ENCODE measurements at regions not wholly inside any gene's neighbourhood (a gene's known extent, or its start where the extent isn't known, plus 50 kb on each side); places are given as distances from the start of the nearest gene placed in this dataset.

DNA sequence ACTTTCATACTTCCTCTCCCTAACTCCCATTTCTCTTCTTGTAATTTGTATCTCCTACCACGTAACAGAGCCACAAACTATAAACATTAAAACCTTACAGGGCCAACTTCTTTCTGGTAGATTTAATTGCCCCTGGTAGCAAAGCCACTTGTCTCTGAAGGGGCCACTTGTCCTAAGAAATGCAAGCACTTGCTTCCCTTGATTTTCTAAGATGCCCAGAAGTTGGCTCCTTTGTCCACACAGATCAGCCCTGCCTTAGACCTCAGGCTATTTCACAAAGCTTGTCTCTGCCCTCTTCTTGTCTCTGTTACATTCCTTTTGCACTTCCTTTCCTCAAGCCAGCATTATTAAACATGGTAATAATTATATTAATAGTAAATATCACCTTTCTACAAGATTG lies 80.6 kb upstream of the CXXC4 start:
- TF ChIP-seq, protein P1, sequence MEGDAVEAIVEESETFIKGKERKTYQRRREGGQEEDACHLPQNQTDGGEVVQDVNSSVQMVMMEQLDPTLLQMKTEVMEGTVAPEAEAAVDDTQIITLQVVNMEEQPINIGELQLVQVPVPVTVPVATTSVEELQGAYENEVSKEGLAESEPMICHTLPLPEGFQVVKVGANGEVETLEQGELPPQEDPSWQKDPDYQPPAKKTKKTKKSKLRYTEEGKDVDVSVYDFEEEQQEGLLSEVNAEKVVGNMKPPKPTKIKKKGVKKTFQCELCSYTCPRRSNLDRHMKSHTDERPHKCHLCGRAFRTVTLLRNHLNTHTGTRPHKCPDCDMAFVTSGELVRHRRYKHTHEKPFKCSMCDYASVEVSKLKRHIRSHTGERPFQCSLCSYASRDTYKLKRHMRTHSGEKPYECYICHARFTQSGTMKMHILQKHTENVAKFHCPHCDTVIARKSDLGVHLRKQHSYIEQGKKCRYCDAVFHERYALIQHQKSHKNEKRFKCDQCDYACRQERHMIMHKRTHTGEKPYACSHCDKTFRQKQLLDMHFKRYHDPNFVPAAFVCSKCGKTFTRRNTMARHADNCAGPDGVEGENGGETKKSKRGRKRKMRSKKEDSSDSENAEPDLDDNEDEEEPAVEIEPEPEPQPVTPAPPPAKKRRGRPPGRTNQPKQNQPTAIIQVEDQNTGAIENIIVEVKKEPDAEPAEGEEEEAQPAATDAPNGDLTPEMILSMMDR (conservative IDR thresholded peaks at IDR 0.05 in 1 of 2, IDR thresholded peaks at IDR 0.05 in 1 of 2; ENCODE audit: extremely low read depth in 1 of 2, insufficient read depth in 1 of 2, low read depth in 1 of 2, low read length in 2 of 2), result no peak
- no peak for TF ChIP-seq EZH2 (IDR thresholded peaks at IDR 0.05; ENCODE audit: borderline replicate concordance, low read length)
